ENCODE measurements at regions not wholly inside any gene's neighbourhood (a gene's known extent, or its start where the extent isn't known, plus 50 kb on each side); places are given as distances from the start of the nearest gene placed in this dataset.

- TF ChIP-seq EZH2 (IDR thresholded peaks at IDR 0.05; ENCODE audit: borderline replicate concordance) (no peak), CTCF (IDR thresholded peaks at IDR 0.05; ENCODE audit: poor library complexity) (no peak)
Observed at GRCh38 chr3:197438906-197439305, 116.9 kb downstream of the BDH1 start.

Data from hepatocyte (in vitro differentiated cells).